ENCODE measurements at regions not wholly inside any gene's neighbourhood (a gene's known extent, or its start where the extent isn't known, plus 50 kb on each side); places are given as distances from the start of the nearest gene placed in this dataset.
"Not testable (repeated sequence)": the region's sequence is repeated elsewhere in the genome, so short reads cannot be mapped to it uniquely, and the experiment has no call there.

GRCh38 chr6:149127212-149127611 is 190.3 kb upstream of the TAB2 start:
- DNase-seq (ENCODE audit: low read depth): no peak

GRCh38 chr6:149128489-149129145 is 188.9 kb upstream of the TAB2 start:
- no peak for DNase-seq (ENCODE audit: low read depth)

GRCh38 chr6:149129371-149130077 is 188.0 kb upstream of the TAB2 start:
- DNase-seq (ENCODE audit: low read depth): peak; percentile 70

GRCh38 chr6:149130090-149130489 is 187.4 kb upstream of the TAB2 start:
- DNase-seq (ENCODE audit: low read depth): no peak

GRCh38 chr6:149130508-149130907 is 187.0 kb upstream of the TAB2 start:
- DNase-seq (ENCODE audit: low read depth): no peak

- no peak for DNase-seq (ENCODE audit: low read depth)
Observed at GRCh38 chr6:149131891-149132290, 185.6 kb upstream of the TAB2 start.

- DNase-seq (ENCODE audit: low read depth): no peak
Observed at GRCh38 chr6:149132336-149132735, 185.2 kb upstream of the TAB2 start.

- DNase-seq (ENCODE audit: low read depth): no peak
Observed at GRCh38 chr6:149134511-149134933, 183.0 kb upstream of the TAB2 start.

GRCh38 chr6:149135809-149136208 is 181.7 kb upstream of the TAB2 start:
- no peak for DNase-seq (ENCODE audit: low read depth)

GRCh38 chr6:149136273-149136912 is 181.1 kb upstream of the TAB2 start:
- DNase-seq (ENCODE audit: low read depth): no peak

- DNase-seq (ENCODE audit: low read depth): no peak
Observed at GRCh38 chr6:149136913-149137286, 180.6 kb upstream of the TAB2 start.

- no peak for DNase-seq (ENCODE audit: low read depth)
Observed at GRCh38 chr6:149137594-149137993, 179.9 kb upstream of the TAB2 start.

GRCh38 chr6:149138089-149138488 is 179.4 kb upstream of the TAB2 start:
- no peak for DNase-seq (ENCODE audit: low read depth)

GRCh38 chr6:149138699-149139294 is 178.7 kb upstream of the TAB2 start:
- DNase-seq (ENCODE audit: low read depth): no peak

- DNase-seq (ENCODE audit: low read depth): no peak
Observed at GRCh38 chr6:149139782-149140136, 177.8 kb upstream of the TAB2 start.

- no peak for DNase-seq (ENCODE audit: low read depth)
Observed at GRCh38 chr6:149140137-149140909, 177.2 kb upstream of the TAB2 start.

GRCh38 chr6:149140910-149141290 is 176.6 kb upstream of the TAB2 start:
- DNase-seq (ENCODE audit: low read depth): no peak

- DNase-seq (ENCODE audit: low read depth): no peak
Observed at GRCh38 chr6:149142924-149143429, 174.5 kb upstream of the TAB2 start.

- DNase-seq (ENCODE audit: low read depth): not testable (repeated sequence)
Observed at GRCh38 chr6:149145800-149146199, 171.7 kb upstream of the TAB2 start.

- no peak for DNase-seq (ENCODE audit: low read depth)
Observed at GRCh38 chr6:149147195-149147594, 170.3 kb upstream of the TAB2 start.

GRCh38 chr6:149147938-149148718 is 169.4 kb upstream of the TAB2 start:
- DNase-seq (ENCODE audit: low read depth): no peak
